HL-60 (cell line): ENCODE measurements at regions not wholly inside any gene's neighbourhood (a gene's known extent, or its start where the extent isn't known, plus 50 kb on each side); places are given as distances from the start of the nearest gene placed in this dataset.

Source experiments
- DNase-seq, 2 experiments: peaks; one replicate each; pipeline ENCODE4 v3.0.0-alpha.2; 2010 to 2020; ENCODE audit warnings: low read depth in 1 of 2, low spot score in 1 of 2
- H3K27ac ChIP-seq: fragments of 250-450 bp; sonication (Bioruptor Pico); replicated peaks from 2 replicates; pipeline ENCODE4 v1.5.1; 2020; ENCODE audit warnings: mild to moderate bottlenecking, moderate library complexity
- H3K27me3 ChIP-seq: fragments of 250-450 bp; sonication (Bioruptor Pico); 2 replicates; pipeline ENCODE4 v1.5.1; 2021; ENCODE audit warnings: mild to moderate bottlenecking, moderate library complexity; ENCODE audit not compliant: insufficient read depth, poor library complexity, severe bottlenecking
- H3K4me3 ChIP-seq: replicated peaks from 2 replicates; pipeline ENCODE4 v1.5.1; 2011; ENCODE audit warnings: mild to moderate bottlenecking, control low read depth, low read length; ENCODE audit not compliant: insufficient read depth
- GABPA ChIP-seq: IDR thresholded peaks from 2 replicates; pipeline ENCODE4 v1.6.1; 2012; ENCODE audit warnings: low read depth
- POLR2AphosphoS5 ChIP-seq: IDR thresholded peaks from 2 replicates; pipeline ENCODE4 v1.6.1; 2012; ENCODE audit warnings: low read depth
- SPI1 ChIP-seq: IDR thresholded peaks from 2 replicates; pipeline ENCODE4 v1.6.1; 2012; ENCODE audit warnings: low read depth, mild to moderate bottlenecking, borderline replicate concordance
- TF ChIP-seq, protein P1 (sequence below): IDR thresholded peaks from one replicate; pipeline ENCODE4 v1.5.1; 2011; ENCODE audit warnings: low read length, control low read depth, inconsistent platforms; ENCODE audit not compliant: insufficient read depth
- TF ChIP-seq, protein P2 (sequence below): IDR thresholded peaks from 2 replicates; pipeline ENCODE4 v1.6.1; 2012; ENCODE audit warnings: low read depth; ENCODE audit not compliant: insufficient replicate concordance

DNA sequence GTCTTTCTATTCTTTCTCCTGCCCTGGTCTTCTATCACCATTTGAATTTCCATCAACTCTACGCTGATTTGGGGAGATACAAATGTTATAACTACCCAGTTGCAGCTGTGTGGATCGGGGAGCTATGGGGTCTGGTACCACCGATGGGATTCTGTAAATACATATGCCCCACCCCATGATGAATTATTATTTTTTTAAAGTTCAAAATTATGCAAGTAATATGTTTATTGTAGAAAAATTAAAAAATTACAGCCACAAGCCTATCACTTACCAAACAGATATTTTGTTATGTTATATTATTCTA lies 52.4 kb upstream of the CLMP start:
- TF ChIP-seq GABPA = no peak
- TF ChIP-seq, protein P1, sequence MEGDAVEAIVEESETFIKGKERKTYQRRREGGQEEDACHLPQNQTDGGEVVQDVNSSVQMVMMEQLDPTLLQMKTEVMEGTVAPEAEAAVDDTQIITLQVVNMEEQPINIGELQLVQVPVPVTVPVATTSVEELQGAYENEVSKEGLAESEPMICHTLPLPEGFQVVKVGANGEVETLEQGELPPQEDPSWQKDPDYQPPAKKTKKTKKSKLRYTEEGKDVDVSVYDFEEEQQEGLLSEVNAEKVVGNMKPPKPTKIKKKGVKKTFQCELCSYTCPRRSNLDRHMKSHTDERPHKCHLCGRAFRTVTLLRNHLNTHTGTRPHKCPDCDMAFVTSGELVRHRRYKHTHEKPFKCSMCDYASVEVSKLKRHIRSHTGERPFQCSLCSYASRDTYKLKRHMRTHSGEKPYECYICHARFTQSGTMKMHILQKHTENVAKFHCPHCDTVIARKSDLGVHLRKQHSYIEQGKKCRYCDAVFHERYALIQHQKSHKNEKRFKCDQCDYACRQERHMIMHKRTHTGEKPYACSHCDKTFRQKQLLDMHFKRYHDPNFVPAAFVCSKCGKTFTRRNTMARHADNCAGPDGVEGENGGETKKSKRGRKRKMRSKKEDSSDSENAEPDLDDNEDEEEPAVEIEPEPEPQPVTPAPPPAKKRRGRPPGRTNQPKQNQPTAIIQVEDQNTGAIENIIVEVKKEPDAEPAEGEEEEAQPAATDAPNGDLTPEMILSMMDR = no peak
- no peak for TF ChIP-seq POLR2AphosphoS5
- TF ChIP-seq, protein P2, sequence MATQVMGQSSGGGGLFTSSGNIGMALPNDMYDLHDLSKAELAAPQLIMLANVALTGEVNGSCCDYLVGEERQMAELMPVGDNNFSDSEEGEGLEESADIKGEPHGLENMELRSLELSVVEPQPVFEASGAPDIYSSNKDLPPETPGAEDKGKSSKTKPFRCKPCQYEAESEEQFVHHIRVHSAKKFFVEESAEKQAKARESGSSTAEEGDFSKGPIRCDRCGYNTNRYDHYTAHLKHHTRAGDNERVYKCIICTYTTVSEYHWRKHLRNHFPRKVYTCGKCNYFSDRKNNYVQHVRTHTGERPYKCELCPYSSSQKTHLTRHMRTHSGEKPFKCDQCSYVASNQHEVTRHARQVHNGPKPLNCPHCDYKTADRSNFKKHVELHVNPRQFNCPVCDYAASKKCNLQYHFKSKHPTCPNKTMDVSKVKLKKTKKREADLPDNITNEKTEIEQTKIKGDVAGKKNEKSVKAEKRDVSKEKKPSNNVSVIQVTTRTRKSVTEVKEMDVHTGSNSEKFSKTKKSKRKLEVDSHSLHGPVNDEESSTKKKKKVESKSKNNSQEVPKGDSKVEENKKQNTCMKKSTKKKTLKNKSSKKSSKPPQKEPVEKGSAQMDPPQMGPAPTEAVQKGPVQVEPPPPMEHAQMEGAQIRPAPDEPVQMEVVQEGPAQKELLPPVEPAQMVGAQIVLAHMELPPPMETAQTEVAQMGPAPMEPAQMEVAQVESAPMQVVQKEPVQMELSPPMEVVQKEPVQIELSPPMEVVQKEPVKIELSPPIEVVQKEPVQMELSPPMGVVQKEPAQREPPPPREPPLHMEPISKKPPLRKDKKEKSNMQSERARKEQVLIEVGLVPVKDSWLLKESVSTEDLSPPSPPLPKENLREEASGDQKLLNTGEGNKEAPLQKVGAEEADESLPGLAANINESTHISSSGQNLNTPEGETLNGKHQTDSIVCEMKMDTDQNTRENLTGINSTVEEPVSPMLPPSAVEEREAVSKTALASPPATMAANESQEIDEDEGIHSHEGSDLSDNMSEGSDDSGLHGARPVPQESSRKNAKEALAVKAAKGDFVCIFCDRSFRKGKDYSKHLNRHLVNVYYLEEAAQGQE = no peak
- no peak for TF ChIP-seq SPI1
- Histone ChIP-seq H3K27me3 (peaks cover 3% of the 10 kb centered on the region), H3K4me3 (no peak overlapping the region), H3K27ac (no peak overlapping the region)
- no peak for DNase-seq

DNA sequence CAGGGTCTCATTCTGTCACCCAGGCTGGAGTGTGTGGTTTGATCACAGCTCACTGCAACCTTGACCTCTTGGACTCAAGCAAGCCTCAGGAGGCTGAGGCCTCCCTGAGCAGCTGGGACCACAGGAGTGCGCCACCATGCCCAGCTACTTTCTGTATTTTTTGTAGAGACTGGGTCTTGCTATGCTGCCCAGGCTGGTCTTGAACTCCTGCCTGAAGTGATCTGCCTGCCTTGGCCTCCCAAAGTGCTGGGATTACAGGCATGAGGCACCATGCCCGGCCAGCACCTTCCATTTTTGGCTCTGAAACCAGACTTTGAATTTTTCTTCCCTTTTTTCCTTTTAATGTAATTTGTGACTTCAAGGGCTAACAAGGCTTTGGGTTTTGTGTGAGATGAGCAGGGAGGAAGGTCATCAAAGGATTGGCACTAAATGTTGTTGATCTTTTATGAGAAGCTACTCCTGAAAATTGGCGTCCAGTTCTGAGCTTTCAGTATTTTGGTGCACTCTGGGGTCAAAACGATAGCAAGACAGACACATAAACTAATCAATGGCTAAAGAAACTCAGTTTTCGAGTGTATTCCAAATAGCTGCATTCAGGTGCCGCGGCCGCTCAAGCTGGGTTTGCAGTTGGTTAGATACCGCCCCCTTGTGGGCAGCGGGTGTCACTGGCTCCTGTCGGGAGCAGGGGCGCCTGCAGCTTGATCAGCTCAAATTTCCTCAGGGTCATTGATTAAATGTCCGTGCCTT lies 51.9 kb upstream of the CLMP start:
- Histone ChIP-seq H3K27me3 (peaks cover 2% of the 10 kb centered on the region), H3K4me3 (no peak overlapping the region), H3K27ac (no peak overlapping the region)
- peak; percentile 28 to 69 for DNase-seq
- no peak for TF ChIP-seq GABPA
- TF ChIP-seq, protein P1 = peak; percentile 92

DNA sequence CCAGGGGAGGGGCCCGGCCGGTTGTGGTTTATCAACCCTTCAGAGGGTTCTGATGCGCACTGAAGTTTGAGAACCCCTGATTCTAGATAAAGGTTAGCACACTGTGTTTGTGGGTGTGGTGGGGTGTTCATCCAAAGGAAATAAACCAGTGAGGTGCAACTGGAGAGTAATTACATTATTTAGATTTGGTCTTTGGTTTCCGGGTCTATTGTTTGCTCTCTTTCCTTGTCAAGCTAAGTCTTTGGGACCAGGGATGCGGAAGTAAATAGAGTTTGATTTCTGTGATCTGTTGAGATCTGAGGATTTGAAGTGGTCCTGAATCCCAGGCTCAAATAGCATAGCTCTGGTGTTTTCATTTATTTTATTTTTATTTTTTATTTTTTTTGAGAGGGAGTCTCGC lies 50.5 kb upstream of the CLMP start:
- peaks cover 6% of the 10 kb centered on the region for H3K27me3 ChIP-seq
- DNase-seq = no peak
- no peak overlapping the region for H3K4me3 ChIP-seq
- no peak overlapping the region for H3K27ac ChIP-seq
- TF ChIP-seq GABPA = no peak
